ENCODE measurements at regions not wholly inside any gene's neighbourhood (a gene's known extent, or its start where the extent isn't known, plus 50 kb on each side); places are given as distances from the start of the nearest gene placed in this dataset.

GRCh38 chr5:89916131-89916530 lies 493.4 kb downstream of the CETN3 start:
- no peak overlapping the region for H3K27ac ChIP-seq (ENCODE audit: insufficient read depth, low read length)

More at GRCh38 chr5:89916131-89916530, 493.4 kb downstream of the CETN3 start:
- intact Hi-C loops (cut with micrococcal nuclease): no loop called here
- Histone ChIP-seq H3K14ac (replicated peaks; ENCODE audit: low read depth, low read length) (no peak overlapping the region), H2AFZ (replicated peaks; ENCODE audit: low read length, poor library complexity) (no peak overlapping the region), H2AK5ac (ENCODE audit: low read depth, low read length) (no peak overlapping the region), H2BK15ac (ENCODE audit: low read depth, low read length) (no peak overlapping the region), H3K9me3 (ENCODE audit: control insufficient read depth, insufficient read depth, low read length) (no peaks in the 10 kb centered on the region), H3K4me3 (ENCODE audit: insufficient read depth, low read depth, low read length) (no peak overlapping the region), H2BK5ac (ENCODE audit: low read depth, low read length, poor library complexity, severe bottlenecking) (no peak overlapping the region), H2BK20ac (ENCODE audit: low read depth, low read length) (no peak overlapping the region), H3K4me1 (ENCODE audit: control insufficient read depth, insufficient read depth, low read length) (no peaks in the 10 kb centered on the region), H3K79me1 (ENCODE audit: low read depth in 1 of 2, low read length in 2 of 2) (no peaks in the 10 kb centered on the region), H3K4ac (ENCODE audit: low read depth, low read length) (no peak overlapping the region), H4K8ac (ENCODE audit: low read depth in 2 of 2, low read length in 2 of 2) (no peak overlapping the region), H3K9ac (ENCODE audit: low read depth, low read length) (no peak overlapping the region), H2BK120ac (ENCODE audit: low read depth, low read length) (no peak overlapping the region), H4K20me1 (ENCODE audit: insufficient read depth, low read length) (no peaks in the 10 kb centered on the region), H3K27me3 (ENCODE audit: control insufficient read depth, insufficient read depth, low read length) (no peaks in the 10 kb centered on the region), H3K4me2 (ENCODE audit: low read depth, low read length) (no peak overlapping the region), H3K36me3 (ENCODE audit: control insufficient read depth, insufficient read depth, low read length) (no peaks in the 10 kb centered on the region), H4K5ac (ENCODE audit: low read depth, low read length) (no peak overlapping the region), H4K91ac (ENCODE audit: insufficient read depth, low read depth, low read length) (no peak overlapping the region), H3K23ac (ENCODE audit: low read depth, low read length) (no peak overlapping the region), H3K56ac (ENCODE audit: extremely low read depth, insufficient read depth, low read length) (no peak overlapping the region), H3K18ac (ENCODE audit: low read depth, low read length) (no peak overlapping the region), H3K9me1 (ENCODE audit: insufficient read depth, low read length) (no peaks in the 10 kb centered on the region), H2AK9ac (replicated peaks; ENCODE audit: low read depth, low read length, poor library complexity) (no peak overlapping the region)
- BruUV-seq (replicated peaks): no TSS peak
- ChIA-PET CTCF (no interaction called here), POLR2A (ENCODE audit: unreplicated experiment) (no interaction called here)
- in situ Hi-C loops (cut with MboI; ENCODE audit: low sequenced_read_pairs): no loop called here
- DNase-seq: no peak
- dilution Hi-C loops (cut with HindIII; ENCODE audit: low sequenced_read_pairs, unreplicated experiment): no loop called here
- no peak for ATAC-seq (ENCODE audit: low read depth)
- WGBS, 2 experiments (ENCODE audit: extremely low coverage in 2 of 2, insufficient read length in 1 of 2): no CpG with 5 or more reads among the region's 1 CpG
- no peak for TF ChIP-seq CEBPB (IDR thresholded peaks at IDR 0.05; ENCODE audit: low read depth, low read length)
- TF ChIP-seq RFX5 (IDR thresholded peaks at IDR 0.05; ENCODE audit: low read depth, low read length): no peak
- TF ChIP-seq MAZ (IDR thresholded peaks at IDR 0.05; ENCODE audit: borderline replicate concordance, low read depth, low read length): no peak
- no peak for TF ChIP-seq BHLHE40 (IDR thresholded peaks at IDR 0.05; ENCODE audit: low read depth, low read length)
- no peak for TF ChIP-seq ELK1 (IDR thresholded peaks at IDR 0.05; ENCODE audit: borderline replicate concordance, low read depth, low read length)
